ENCODE measurements at regions not wholly inside any gene's neighbourhood (a gene's known extent, or its start where the extent isn't known, plus 50 kb on each side); places are given as distances from the start of the nearest gene placed in this dataset.

DNA sequence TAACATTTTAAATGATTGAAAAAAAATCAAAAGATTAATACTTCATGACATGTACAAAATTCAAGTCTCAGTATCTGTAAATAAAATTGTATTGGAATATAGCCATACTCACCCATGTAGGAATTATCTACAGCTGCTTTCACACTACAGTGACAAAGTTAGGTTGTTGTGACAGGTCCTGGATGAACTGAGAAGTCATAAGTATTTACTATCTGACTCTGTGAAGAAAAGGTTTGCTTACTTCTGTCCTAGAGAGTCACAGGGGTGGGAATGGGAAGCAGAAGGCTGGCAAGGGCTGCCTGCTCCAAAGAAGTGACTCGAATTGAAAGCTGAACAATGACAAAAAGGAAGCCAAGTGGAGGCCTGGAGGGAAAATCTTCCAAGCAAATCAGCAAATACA is 155.2 kb downstream of the SLC30A10 start:
- no peak for DNase-seq (ENCODE audit: low read depth in 2 of 2)

DNA sequence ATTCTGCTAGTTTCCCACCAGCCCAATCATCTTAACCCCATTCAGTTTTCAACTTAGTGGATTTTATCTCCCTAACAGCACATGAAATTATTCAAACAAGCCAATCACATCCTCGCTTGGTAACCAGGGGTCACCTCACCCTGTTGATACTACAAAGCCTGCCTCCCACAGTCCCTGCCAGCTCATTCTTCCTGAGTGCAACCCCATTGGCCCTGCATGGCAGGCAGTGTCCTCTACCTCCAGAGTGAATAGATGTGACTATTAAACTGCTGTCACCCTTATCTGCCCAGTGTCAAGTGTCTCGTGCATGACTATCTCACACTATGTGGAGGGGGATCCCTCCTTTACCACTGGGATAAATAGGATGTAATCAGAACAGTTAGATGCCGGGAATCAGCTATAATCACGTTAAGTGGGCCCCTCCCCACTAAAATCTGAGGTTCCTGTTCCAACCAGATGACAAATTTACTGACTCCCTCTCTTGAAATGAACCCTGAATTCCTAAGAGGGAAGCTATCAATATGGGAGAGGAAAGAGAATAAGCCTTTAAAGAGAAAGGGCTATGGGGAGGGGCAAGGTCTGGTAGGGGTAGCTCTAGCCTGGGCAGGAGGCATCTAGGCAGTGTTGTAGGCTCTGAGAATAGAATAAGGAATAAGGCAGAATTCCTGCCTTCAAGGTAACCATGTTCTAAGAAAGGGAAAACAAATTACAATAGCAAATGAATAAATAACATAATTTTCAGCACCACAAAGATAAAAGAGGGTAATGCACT is 155.9 kb downstream of the SLC30A10 start:
- no peak for DNase-seq (ENCODE audit: low read depth in 2 of 2)

DNA sequence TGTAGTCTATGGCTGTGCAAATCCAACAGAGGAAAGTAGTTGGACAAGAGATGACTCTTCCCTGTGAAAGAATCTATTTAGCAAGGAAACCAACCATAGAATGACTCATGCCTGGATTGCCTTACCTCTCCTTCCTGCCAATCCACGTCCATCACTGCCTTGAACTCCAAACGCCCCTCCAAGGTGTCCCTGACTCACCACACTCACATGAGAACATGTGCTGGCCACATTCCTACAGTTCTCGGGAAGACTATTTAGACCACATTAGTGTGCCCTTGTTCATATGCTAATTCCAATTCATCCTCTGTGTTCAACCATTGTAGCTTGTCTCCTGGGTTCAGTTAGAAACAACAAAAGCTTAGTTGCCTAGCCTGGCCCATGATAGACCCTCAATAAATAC is 157.3 kb downstream of the SLC30A10 start:
- no peak for DNase-seq (ENCODE audit: low read depth in 2 of 2)

DNA sequence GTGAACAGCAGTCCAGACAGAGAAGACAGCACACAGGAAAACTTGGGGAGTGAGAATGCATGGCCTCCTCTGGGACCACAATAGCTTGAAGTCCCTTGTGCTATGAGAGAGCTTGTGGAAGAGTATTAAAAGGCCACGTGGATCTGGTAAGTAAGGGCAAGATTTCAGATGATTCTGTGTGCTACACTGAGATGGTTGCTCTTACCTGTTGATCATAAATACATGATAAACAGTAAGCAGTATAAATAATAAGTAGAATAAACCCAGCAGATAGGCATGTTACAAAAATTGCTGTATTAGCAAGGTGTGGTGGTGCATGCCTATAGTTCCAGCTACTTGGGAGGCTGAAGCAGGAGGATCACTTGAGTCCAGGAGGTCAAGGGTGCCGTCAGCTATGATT is 150.4 kb upstream of the ZC3H11B start:
- DNase-seq (ENCODE audit: low read depth in 2 of 2) = no peak

DNA sequence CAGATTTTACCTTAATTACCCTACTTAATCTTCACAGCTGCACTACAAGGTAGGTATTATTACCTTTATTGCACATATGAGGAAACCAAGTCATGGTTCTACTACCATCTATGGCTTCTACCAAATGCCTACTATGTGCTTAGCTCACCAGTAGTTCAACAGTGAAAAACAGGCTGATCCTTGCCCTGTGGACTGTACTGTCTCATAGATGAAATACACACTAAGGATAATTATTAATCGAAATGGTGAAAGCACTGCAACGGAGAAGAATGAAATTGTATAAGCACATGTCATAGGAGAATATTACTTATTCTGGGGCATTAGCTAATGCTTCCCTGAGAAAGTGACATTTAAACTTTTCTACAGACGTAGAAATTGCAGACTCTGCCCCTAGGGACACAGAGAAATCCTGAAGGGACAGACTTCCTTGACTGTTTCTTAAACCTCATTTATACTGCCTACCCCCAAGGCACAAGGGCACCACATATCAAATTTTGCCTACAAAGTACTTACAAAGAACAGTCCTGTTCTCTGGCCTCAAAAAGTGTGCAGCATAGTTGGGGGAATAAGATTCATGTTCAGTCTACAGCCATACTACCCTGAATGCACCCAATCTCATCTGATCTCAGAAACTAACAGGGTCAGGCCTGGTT is 148.4 kb upstream of the ZC3H11B start:
- no peak for DNase-seq (ENCODE audit: low read depth in 2 of 2)

DNA sequence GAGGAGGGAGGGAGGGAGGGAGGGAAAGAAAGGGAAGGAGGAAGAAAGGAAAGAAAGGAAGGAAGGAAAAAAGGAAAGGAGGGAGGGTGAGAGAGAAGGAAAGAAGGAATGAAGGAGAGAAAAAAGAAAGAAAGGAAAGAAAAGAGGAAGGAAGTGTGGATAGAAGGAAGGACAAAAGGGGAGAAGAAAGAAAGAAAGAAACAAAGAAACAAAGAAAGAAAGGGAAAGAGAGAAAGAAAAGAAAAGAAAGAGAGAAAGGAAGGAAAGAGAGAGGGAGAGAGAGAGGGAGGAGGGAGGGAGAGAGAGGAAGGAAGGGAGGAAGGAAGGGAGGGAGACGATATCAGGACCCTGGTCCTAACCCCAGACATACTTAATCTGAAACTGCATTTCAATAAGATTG is 146.2 kb upstream of the ZC3H11B start:
- no peak for DNase-seq (ENCODE audit: low read depth in 2 of 2)

DNA sequence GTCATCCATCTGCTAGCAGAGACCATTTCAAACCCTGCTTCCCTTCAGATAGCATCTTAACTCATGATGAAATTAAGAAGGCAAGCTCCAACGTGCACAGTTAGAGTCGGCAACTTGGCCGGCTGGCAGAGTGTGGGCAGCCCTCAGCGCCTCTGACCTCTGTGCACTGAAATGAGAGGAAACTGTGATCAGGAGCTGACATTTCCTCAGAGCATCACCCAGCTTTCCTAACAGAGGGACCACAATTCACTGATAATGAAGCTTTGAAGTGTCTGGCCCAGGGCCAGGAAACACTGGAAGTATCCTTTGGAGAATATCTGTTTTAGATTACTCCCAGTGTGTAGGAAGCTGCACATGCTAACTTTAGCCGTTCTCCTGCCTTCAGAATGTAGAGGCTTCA is 145.0 kb upstream of the ZC3H11B start:
- DNase-seq (ENCODE audit: low read depth in 2 of 2) = no peak

DNA sequence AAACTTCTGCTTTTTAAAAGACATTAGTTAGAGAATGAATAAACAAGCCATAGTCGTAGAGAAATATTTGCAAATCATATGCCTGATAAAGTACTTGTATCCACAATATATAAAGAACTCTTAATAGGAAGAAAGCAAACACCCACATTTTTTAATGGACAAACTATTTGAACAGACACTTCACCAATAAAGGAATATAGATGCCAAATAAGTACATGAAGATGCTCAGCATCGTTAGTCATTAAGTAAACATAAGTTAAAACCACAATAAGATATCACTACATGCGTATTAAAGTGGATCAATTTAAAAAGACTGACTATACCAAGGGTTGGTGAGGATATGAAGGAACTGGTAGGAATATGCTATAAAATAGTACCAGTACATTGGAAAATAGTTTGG is 142.3 kb upstream of the ZC3H11B start:
- no peak for DNase-seq (ENCODE audit: low read depth in 2 of 2)

DNA sequence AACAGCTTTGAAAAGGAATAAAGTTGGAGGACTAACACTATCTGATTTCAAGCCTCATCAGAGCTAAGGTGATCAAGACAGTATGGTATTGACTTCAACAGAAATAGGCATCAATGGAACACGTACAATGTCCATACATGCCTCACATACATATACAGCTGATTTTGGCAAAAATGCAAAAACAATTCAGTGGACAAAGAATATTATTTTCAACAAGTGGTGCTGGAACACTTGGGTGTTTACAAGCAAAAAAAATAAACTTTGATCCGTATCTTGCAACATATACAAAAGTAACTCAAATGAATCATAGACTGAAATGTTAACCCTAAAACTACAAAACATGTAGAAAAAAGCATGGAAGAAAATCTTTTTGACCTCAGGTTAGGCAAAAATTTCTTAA is 141.9 kb upstream of the ZC3H11B start:
- DNase-seq (ENCODE audit: low read depth in 2 of 2) = no peak

DNA sequence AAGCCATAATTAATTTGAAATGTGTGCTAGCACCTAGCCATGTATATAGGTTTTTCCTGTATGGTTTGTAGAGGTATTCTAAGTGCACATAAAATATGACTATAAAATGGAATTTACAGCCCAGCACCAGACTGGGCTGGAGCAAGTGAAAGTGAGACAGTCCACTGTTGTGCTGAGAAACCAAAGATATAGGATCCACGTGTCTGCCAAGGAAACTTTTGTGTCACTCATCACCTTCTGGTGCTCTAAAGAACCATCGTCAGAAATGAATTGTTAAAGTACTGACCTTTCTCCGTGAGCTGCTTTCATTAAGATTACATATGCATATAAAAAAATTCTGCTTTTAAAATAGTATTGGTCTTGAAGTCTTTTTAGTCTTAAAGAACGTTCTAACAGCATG is 141.0 kb upstream of the ZC3H11B start:
- DNase-seq (ENCODE audit: low read depth in 2 of 2) = no peak

DNA sequence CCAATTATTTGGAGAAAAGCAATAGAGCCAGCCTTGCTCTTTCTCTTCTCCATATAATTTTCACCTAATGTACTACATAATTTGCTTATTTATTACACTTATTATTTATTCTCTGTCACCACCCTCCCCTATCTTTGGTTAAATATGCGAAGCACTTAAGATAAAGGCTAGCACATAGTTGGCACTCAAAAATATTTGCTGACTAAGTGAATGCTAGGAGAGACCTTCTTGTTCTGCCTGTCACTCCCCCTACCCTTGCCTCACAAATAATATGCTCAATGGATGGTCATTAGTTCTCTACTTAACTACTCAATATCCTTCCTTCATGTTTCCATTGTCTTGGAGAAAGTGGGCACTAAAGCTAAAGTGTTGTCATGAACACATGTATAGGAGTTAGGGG is 139.7 kb upstream of the ZC3H11B start:
- DNase-seq (ENCODE audit: low read depth in 2 of 2) = no peak

DNA sequence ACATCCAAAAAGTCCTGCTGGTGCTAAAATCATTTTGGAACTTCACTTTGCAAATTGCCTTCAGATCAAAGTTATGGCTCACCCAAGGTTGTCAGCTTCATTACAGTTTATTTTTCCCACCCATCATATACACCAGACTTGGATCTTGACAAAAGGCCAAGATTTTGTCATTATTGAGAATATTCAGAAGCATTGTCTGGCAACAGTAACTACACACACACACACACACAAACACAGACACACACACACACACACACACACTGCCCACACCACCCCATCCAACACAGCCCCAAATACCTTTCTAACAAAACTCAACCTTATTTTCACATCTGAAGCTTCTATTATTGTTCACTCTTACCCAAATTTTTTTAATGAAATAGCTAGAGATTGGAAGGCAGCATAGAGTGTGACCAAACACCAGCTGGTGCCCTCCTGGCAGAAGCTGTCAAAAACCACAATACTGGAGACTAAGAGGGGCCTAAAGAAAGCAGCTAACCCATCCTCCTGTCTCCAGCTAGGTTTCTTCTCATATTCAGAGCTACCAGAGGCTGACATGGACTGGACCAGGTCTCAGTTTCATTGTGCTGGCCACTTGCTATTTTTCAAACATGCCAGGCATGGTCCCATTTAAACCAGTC is 139.1 kb upstream of the ZC3H11B start:
- DNase-seq (ENCODE audit: low read depth in 2 of 2) = no peak

DNA sequence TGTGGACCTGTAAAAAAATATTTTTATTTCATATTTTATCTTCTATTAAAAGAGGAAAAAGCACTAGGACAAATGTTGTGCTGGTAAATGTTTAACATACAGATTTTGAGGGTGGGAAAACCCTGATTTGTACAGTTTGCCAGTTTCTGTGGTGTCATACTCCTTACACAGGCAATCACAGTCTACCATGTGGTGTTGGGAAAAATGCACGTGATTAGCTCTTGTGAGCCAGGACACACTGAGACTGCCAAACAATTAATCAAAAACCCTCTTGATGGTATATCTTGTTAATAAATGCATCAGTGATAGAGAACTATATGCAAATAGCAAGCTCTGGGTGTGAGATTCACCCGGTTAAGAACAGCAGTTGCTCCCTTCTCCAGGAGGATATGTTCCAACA is 136.5 kb upstream of the ZC3H11B start:
- DNase-seq (ENCODE audit: low read depth in 2 of 2) = no peak

DNA sequence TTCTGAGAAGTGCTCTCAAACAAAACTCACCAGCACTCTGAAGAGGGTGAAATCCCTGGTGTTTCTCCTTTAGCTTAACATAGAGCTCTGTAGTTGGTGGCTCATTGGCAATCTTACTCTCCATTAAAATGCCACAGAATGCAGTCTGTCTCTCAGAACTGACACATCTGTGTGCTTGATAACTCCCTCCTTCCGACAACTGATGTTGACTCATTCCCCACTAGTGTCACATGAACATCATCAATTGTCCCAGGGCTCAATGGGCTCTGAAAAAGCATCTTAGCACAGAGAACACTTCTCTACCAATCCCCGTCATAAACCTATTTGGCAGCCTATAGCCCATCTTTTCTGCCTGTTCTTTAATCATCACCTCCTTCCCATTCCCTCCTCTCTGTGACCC is 133.2 kb upstream of the ZC3H11B start:
- no peak for DNase-seq (ENCODE audit: low read depth in 2 of 2)

DNA sequence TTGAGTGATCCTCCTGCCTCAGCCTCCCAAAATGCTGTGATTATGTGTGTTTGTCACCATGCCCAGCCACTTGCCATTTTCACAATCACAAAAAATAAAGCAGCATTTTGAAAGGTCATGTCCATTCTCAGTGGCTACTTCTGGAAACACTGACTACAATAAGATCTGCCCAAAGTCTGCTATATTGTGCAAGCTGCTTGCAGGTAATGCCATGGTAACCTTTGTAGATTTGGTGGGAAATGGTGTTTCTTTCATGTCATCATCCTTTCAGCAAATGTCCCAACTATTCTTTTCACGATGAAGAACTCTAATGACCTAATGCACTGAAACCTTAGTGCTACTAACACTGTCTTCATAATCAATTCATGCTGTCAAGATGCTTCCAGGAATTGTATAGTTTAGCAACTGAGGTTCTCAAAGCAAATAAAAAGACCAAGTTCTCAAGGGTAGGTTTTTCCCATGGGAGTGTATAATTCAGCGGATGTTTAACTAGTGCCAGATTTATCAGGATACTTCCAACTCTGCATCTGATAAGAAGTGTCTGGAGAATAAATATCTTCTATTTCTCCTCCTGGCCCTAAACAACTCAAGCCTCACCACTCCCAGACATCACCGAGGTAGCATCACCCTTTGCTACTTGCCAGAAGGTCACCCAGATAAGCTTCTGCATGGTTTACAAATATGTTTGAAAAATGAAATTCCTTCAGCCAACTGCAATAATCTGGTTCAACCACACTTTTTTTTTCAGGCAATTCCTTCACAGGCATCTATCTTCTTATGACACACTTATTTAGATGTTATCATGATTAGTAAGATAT is 132.0 kb upstream of the ZC3H11B start:
- DNase-seq (ENCODE audit: low read depth in 2 of 2) = no peak

DNA sequence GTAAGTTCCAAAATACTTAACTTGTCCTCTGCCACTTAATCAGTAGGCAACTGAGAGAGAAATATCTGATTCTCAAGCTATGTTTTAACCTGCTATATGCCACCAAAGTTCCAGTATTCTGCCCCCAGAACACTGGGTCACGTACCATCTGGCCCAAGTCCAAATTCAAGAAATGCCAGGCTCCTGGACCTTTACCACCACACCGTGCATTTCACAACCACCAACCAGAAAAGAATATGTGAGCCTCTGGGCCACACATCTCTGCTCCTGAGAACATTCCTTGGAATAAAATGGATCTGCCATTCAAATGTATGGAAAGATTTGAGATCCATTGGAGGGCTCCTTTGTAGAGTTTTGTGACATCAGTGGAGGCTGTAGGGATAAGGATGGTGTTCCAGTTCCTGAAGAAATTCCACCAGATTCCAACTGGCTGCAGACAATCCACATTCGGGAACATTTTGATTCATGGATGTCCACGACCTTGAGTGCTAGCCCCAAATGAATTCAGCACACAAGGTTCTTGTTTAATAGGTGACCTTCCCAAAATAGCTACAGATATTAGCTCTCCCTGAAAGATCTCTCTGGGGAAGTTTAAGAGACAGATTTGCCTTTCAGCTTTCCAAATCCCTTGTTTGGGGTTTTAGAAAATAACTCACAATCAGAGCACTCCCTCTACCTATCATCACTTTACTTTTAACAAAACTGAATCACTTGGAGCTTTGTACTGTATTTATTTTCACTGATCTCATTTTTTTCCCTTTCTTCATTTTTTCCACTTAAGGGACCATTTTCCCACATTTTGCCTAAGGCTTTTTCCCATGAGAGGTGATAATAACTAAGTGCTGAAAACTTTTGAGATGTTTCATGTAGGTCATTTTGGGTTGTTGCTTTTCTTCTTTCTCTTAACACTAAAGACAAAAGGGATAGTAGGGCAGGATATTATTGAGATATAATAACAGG is 128.4 kb upstream of the ZC3H11B start:
- DNase-seq (ENCODE audit: low read depth in 2 of 2) = no peak

DNA sequence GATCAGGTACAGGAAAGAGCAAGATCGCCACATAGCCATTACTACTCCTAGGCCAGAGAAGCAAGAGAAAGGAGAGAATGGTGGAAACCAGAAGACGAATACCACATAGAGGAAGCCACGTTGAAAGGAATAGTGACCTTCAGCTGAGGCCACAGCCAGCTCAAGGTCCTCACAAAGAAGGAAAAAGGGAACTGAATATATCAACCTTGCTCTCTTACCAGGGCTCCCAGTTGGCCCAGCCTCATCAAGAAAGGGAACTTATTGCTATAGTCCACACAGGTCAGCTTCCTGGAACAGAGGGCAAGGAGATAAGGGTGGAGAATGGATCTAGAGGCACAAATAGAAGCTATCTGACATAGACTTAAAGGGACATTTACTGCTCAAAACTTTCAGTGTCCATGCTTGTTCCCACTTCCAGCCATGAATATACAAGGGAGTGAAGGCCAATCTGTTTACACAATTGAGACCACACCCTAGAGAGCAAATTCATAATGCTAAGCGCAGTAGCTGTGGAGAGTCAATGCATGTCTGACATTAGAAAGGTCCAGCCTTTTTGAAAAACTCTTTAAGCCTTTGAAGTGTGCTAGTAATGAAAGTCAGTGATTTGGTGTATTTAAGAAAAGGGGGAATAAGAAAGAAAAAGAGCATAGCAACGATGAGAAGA is 120.7 kb upstream of the ZC3H11B start:
- DNase-seq (ENCODE audit: low read depth in 2 of 2) = no peak

DNA sequence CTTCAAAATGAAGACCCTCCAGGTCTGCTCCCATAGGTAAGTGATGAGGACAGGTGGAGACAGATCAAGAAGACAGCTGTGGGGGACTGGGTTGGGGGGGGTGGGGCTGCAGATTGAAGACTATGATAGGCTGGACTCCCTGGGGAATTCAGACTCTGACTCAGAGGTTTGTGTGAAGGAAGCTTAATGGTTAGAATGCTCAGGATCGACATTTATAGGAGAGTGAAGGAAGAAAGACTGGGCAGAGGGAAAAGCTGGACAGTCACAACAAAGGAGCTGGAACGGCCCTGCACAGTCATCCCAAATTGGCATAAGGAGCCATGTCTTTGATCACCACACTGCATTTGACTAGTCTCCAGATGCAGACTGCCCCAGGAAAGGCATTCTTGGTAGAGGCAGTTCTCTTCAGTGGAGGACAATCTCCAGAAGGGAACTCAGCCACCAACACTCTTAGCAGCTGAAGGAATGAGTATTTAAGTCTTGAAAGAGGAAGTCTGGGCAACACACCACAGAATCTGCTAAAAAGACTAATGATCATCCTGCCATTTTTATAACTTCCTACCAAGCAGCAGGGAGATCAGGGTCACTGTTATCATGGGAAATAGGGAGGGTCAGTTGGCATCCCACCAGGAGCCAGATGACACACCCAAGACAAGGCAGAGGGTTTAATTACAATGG is 120.0 kb upstream of the ZC3H11B start:
- no peak for DNase-seq (ENCODE audit: low read depth in 2 of 2)

DNA sequence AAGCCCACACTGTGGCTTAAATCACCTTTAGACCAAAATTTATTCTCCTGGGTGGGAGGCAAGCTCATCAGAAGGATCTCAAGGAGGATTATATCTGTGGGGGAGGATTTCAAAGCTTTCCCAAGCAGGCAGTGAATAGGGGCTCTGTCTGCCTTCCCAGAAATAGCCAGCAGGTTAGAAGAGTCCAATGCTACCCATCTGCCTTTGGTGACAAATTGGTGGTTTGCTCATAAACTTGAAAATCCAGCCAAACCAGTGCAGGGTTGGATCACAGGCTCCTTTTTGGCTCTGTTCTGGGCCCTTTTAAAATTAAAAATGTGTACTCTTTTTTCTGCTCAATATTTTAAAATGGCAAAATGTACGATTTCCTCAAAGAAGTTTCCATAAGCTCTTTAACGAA is 118.9 kb upstream of the ZC3H11B start:
- no peak for DNase-seq (ENCODE audit: low read depth in 2 of 2)

Data from stimulated activated CD4-positive, alpha-beta T cell treated with anti-CD3 and anti-CD28 coated beads, Interleukin-4, amount 100 ng/mL, for 48 hours (primary cell).